ENCODE measurements at regions not wholly inside any gene's neighbourhood (a gene's known extent, or its start where the extent isn't known, plus 50 kb on each side); places are given as distances from the start of the nearest gene placed in this dataset.
A peak's percentile ranks its signal among the peaks of the same experiment; 100 is the strongest.

GRCh38 chr13:75231235-75231634 lies 250.7 kb downstream of the TBC1D4 start:
- no peak for DNase-seq

GRCh38 chr13:75226733-75227435 lies 255.1 kb downstream of the TBC1D4 start:
- DNase-seq, result no peak

GRCh38 chr13:75226092-75226491 lies 255.9 kb downstream of the TBC1D4 start:
- DNase-seq, result no peak

- DNase-seq, result no peak
Observed at GRCh38 chr13:75225288-75226032, 256.5 kb downstream of the TBC1D4 start.

GRCh38 chr13:75224053-75224742 lies 257.8 kb downstream of the TBC1D4 start:
- DNase-seq, result no peak

- no peak for DNase-seq
Observed at GRCh38 chr13:75222031-75222430, 259.9 kb downstream of the TBC1D4 start.

GRCh38 chr13:75220861-75221260 lies 261.1 kb downstream of the TBC1D4 start:
- no peak for DNase-seq

- no peak for DNase-seq
Observed at GRCh38 chr13:75220238-75220542, 261.8 kb downstream of the TBC1D4 start.

GRCh38 chr13:75219479-75220237 lies 262.3 kb downstream of the TBC1D4 start:
- DNase-seq, result peak; percentile 70 to 84

- no peak for DNase-seq
Observed at GRCh38 chr13:75217949-75218348, 264.0 kb downstream of the TBC1D4 start.

- DNase-seq, result no peak
Observed at GRCh38 chr13:75216038-75216437, 265.9 kb downstream of the TBC1D4 start.

GRCh38 chr13:75214846-75215245 lies 267.1 kb downstream of the TBC1D4 start:
- DNase-seq, result no peak

- DNase-seq, result no peak
Observed at GRCh38 chr13:75202981-75203380, 279.0 kb downstream of the TBC1D4 start.

GRCh38 chr13:75197803-75198202 lies 284.2 kb downstream of the TBC1D4 start:
- no peak for DNase-seq

- DNase-seq, result no peak
Observed at GRCh38 chr13:75196147-75196837, 285.7 kb downstream of the TBC1D4 start.

- DNase-seq, result no peak
Observed at GRCh38 chr13:75195495-75196146, 286.3 kb downstream of the TBC1D4 start.

GRCh38 chr13:75194717-75195462 lies 287.1 kb downstream of the TBC1D4 start:
- no peak for DNase-seq

GRCh38 chr13:75186379-75186778 lies 295.6 kb downstream of the TBC1D4 start:
- no peak for DNase-seq

- no peak for DNase-seq
Observed at GRCh38 chr13:75181906-75182305, 300.1 kb downstream of the TBC1D4 start.

GRCh38 chr13:75180805-75181455 lies 301.0 kb downstream of the TBC1D4 start:
- DNase-seq, result no peak

GRCh38 chr13:75178436-75178835 lies 303.5 kb downstream of the TBC1D4 start:
- no peak for DNase-seq
